Neuronal stem cell (in vitro differentiated cells): ENCODE measurements at regions not wholly inside any gene's neighbourhood (a gene's known extent, or its start where the extent isn't known, plus 50 kb on each side); places are given as distances from the start of the nearest gene placed in this dataset.

ENCODE experiments used
- DNase-seq: peaks from one replicate; pipeline ENCODE4 v3.0.0-alpha.2; 2013; ENCODE audit warnings: low spot score
- H2AFZ ChIP-seq: one replicate; pipeline ENCODE4 v1.6.1; 2013; ENCODE audit warnings: mild to moderate bottlenecking, low read length, inconsistent platforms
- H2AK5ac ChIP-seq: 2 replicates; pipeline ENCODE4 v1.6.1; 2013; ENCODE audit warnings: low read depth, mild to moderate bottlenecking, inconsistent platforms, low read length, moderate library complexity, mixed read lengths
- H2BK120ac ChIP-seq: 2 replicates; pipeline ENCODE4 v1.6.1; 2013; ENCODE audit warnings: low read depth, mild to moderate bottlenecking, inconsistent platforms, low read length, moderate library complexity, mixed read lengths
- H2BK12ac ChIP-seq: one replicate; pipeline ENCODE4 v1.6.1; 2013; ENCODE audit warnings: low read length, inconsistent platforms
- H2BK15ac ChIP-seq: 2 replicates; pipeline ENCODE4 v1.6.1; 2013; ENCODE audit warnings: mild to moderate bottlenecking, low read length, inconsistent platforms, mixed read lengths
- H2BK5ac ChIP-seq: one replicate; pipeline ENCODE4 v1.6.1; 2013; ENCODE audit warnings: inconsistent platforms, mild to moderate bottlenecking, low read length, moderate library complexity
- H3K14ac ChIP-seq: one replicate; pipeline ENCODE4 v1.6.1; 2013; ENCODE audit warnings: low read length, inconsistent platforms
- H3K18ac ChIP-seq: 2 replicates; pipeline ENCODE4 v1.6.1; 2013; ENCODE audit warnings: low read length, inconsistent platforms
- H3K23ac ChIP-seq: 2 replicates; pipeline ENCODE4 v1.6.1; 2013; ENCODE audit warnings: low read depth, mild to moderate bottlenecking, mixed read lengths, low read length, inconsistent platforms; ENCODE audit not compliant: poor library complexity
- H3K27ac ChIP-seq: replicated peaks from 3 replicates; pipeline ENCODE4 v1.5.1; 2013; ENCODE audit warnings: low read length, inconsistent platforms
- H3K27me3 ChIP-seq, 3 experiments: 2 replicates each; pipeline ENCODE4 v1.6.1; 2013; ENCODE audit warnings: low read length in 3 of 3, mild to moderate bottlenecking in 2 of 3, inconsistent platforms in 1 of 3, low read depth in 1 of 3, mixed read lengths in 1 of 3, moderate library complexity in 1 of 3; ENCODE audit not compliant: control insufficient read depth in 3 of 3, insufficient read depth in 3 of 3
- H3K36me3 ChIP-seq, 2 donors: replicated peaks in 1 of 2; 2 replicates each; pipeline ENCODE4 v1.6.1; 2013; ENCODE audit warnings: low read length in 2 of 2; ENCODE audit not compliant: control insufficient read depth in 2 of 2, insufficient read depth in 2 of 2
- H3K4ac ChIP-seq: 2 replicates; pipeline ENCODE4 v1.6.1; 2013; ENCODE audit warnings: inconsistent platforms, mild to moderate bottlenecking, low read length, moderate library complexity
- H3K4me1 ChIP-seq, 2 donors: 1 replicate in 1 of 2; 2 replicates in 1 of 2; pipeline ENCODE4 v1.6.1; 2013; ENCODE audit warnings: low read length in 2 of 2, low read depth in 1 of 2; ENCODE audit not compliant: control insufficient read depth in 2 of 2, insufficient read depth in 1 of 2
- H3K4me2 ChIP-seq: one replicate; pipeline ENCODE4 v1.6.1; 2013; ENCODE audit warnings: mild to moderate bottlenecking, low read length, inconsistent platforms; ENCODE audit not compliant: insufficient read depth, poor library complexity, severe bottlenecking
- H3K4me3 ChIP-seq, 2 donors: 2 replicates each; pipeline ENCODE4 v1.5.1; 2013; ENCODE audit warnings: low read length in 2 of 2, mild to moderate bottlenecking in 2 of 2, inconsistent platforms in 1 of 2, moderate library complexity in 1 of 2
- H3K79me1 ChIP-seq: one replicate; pipeline ENCODE4 v1.6.1; 2013; ENCODE audit warnings: low read depth, mild to moderate bottlenecking, inconsistent platforms, low read length, moderate library complexity
- H3K9ac ChIP-seq: one replicate; pipeline ENCODE4 v1.6.1; 2013; ENCODE audit warnings: mild to moderate bottlenecking, low read depth, low read length, inconsistent platforms; ENCODE audit not compliant: poor library complexity
- H3K9me3 ChIP-seq, 2 donors: replicated peaks in 1 of 2; 2 replicates each; pipeline versions ENCODE3 to v1.6.1; 2013; ENCODE audit warnings: low read length in 2 of 2, mild to moderate bottlenecking in 2 of 2, inconsistent platforms in 1 of 2, low read depth in 1 of 2, mixed read lengths in 1 of 2, moderate library complexity in 1 of 2; ENCODE audit not compliant: control insufficient read depth in 2 of 2, insufficient read depth in 1 of 2
- H4K8ac ChIP-seq: one replicate; pipeline ENCODE4 v1.6.1; 2013; ENCODE audit warnings: low read depth, mild to moderate bottlenecking, inconsistent platforms, low read length, moderate library complexity
- H4K91ac ChIP-seq: one replicate; pipeline ENCODE4 v1.6.1; 2013; ENCODE audit warnings: low read length, low read depth, mild to moderate bottlenecking, inconsistent platforms; ENCODE audit not compliant: poor library complexity
- WGBS, 2 donors: extraction: QIAGEN DNeasy Blood & Tissue Kit; methylation state at CpG; one replicate each; pipeline ENCODE4 v1.1.7; 2013; ENCODE audit warnings: missing lambda C conversion rate in 2 of 2, mixed read lengths in 1 of 2; ENCODE audit not compliant: insufficient read length in 2 of 2, insufficient replicate concordance in 1 of 2; ENCODE audit errors: extremely low coverage in 2 of 2; 5-methylcytosine and 5-hydroxymethylcytosine counted together

DNA sequence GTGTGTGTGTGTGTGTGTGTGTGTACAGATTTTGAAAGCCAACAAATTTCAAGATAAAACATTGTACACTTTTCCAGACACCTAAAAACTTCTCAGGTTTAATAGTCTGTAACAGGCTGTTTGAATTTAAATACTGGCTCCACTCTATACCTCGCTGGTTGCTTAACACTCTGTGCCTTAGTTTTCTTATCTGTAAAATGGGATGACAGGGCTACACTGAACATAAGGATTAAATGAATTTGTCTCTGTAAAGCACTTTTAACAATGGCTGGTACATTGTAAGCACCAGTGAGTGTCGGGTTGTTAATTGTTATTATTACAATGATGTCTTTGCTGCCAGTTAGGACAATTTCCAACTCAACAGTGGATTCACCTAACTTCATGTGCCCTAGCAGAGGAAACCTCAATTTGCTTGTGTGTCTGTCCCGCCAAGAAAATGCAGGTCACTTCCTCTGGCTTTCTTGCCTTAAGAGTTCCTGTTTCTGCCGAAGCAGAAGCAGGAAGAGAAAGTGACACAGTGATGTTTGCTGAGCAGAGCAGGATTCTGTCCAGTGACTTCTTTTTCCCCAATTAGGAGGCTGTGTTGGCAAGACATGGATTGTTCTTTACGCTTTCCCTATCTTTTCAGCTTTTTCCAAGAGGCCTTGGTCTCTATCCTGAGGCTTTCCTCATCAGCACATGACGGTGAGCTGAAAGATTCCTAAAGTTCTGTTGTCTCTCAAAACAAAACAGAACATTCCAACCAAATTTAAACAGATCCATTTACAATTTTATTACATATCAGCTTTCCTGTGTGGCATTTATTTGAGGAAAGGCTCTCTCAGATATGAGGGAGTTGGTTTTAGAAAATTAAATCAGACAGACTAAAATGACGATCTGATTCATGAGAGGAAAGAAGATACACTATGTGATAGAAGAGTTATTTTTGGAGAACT, 154.1 kb upstream of the ATP2B1 start:
- Histone ChIP-seq H2BK120ac (no peak overlapping the region), H3K27ac (peak overlapping the region; percentile 15), H3K79me1 (no peaks in the 10 kb centered on the region), H4K91ac (no peak overlapping the region), H3K23ac (no peak overlapping the region), H3K4me1 (peaks cover 9 to 13% of the 10 kb centered on the region in 2 donors), H2BK5ac (no peak overlapping the region), H3K14ac (no peak overlapping the region), H3K4me2 (no peak overlapping the region), H3K36me3 (no peaks in the 10 kb centered on the region), H3K4me3 (no peak overlapping the region), H4K8ac (no peak overlapping the region), H2AFZ (peak overlapping the region; percentile 68), H3K9me3 (no peaks in the 10 kb centered on the region), H3K27me3 (no peaks in the 10 kb centered on the region), H3K9ac (no peak overlapping the region), H2AK5ac (no peak overlapping the region), H3K18ac (no peak overlapping the region), H3K4ac (no peak overlapping the region), H2BK15ac (no peak overlapping the region), H2BK12ac (no peak overlapping the region)
- no peak for DNase-seq
- WGBS, 2 donors: no CpG with 5 or more reads among the region's 7 CpGs

DNA sequence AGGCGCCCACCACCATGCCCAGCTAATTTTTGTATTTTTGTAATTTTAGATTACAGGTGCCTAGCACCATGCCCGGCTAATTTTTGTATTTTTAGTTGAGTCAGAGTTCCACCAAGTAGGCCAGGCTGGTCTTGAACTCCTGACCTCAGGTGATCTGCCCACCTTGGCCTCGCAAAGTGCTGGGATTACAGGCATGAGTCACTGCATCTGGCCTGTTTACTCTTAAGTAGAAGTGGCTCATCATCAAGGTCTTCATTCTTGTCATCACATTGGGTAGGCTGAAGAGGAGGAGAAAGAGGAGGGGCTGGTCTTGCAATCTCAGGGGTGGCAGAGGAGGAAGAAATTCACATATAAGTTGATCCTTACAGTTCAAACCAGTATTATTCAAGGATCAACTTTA, 152.4 kb upstream of the ATP2B1 start:
- no peak overlapping the region for H2AK5ac ChIP-seq
- no peak for DNase-seq
- no peak overlapping the region for H3K4me2 ChIP-seq
- WGBS, 2 donors: no CpG with 5 or more reads among the region's 3 CpGs
- H4K8ac ChIP-seq: no peak overlapping the region
- no peak overlapping the region for H2BK15ac ChIP-seq
- no peaks in the 10 kb centered on the region for H3K27me3 ChIP-seq
- H2AFZ ChIP-seq: no peak overlapping the region
- no peaks in the 10 kb centered on the region for H3K79me1 ChIP-seq
- no peak overlapping the region for H2BK5ac ChIP-seq
- H3K4me1 ChIP-seq: peaks cover 9 to 13% of the 10 kb centered on the region in 2 donors
- H3K4me3 ChIP-seq: no peak overlapping the region
- H3K14ac ChIP-seq: no peak overlapping the region
- H3K18ac ChIP-seq: no peak overlapping the region
- H3K9ac ChIP-seq: no peak overlapping the region
- H3K27ac ChIP-seq: no peak overlapping the region
- no peaks in the 10 kb centered on the region for H3K36me3 ChIP-seq
- no peaks in the 10 kb centered on the region for H3K9me3 ChIP-seq
- no peak overlapping the region for H2BK120ac ChIP-seq
- H2BK12ac ChIP-seq: no peak overlapping the region
- H3K23ac ChIP-seq: no peak overlapping the region
- no peak overlapping the region for H4K91ac ChIP-seq
- no peak overlapping the region for H3K4ac ChIP-seq

DNA sequence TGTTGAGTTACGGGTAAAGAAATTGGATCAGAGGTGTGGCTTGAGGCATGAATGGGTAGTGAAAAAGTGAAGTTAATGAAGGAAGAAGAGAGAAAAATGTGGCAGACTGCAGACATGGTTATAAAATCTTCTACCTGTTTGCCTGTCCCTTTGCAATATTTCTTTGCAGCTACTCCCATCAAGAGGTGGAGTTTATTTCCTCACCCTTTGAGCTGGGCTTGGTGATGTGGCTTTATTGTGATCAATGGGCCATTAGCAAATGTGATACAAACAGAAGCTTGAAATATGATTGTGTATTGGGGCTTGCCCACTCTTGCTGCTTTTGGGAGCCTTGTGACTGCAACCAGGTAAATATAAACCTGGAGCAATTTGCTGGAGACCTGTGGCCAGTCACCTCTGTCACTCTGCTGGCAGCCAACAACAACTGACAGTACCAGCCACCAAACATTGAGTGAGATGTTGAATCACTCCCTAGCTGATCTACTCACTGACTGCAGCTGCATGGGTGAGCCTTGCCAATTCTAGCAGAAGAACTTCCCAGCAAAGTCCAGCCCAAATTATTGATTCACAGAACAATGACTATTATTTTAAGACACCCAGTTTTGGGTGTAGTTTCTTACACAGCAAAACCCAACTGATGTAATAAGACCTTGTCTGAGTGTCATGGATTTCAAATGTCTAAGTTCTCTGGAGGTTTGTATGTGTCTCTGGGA, 151.0 kb upstream of the ATP2B1 start:
- 100% methylated on average over 1 of the region's 1 CpG; no CpG with 5 or more reads in 1 of the 2 donors for WGBS, 2 donors
- no peak for DNase-seq
- no peak overlapping the region for H3K4me2 ChIP-seq
- no peak overlapping the region for H3K9ac ChIP-seq
- H3K79me1 ChIP-seq: no peaks in the 10 kb centered on the region
- H2BK120ac ChIP-seq: peak overlapping the region; percentile 10
- peaks cover 9 to 13% of the 10 kb centered on the region in 2 donors for H3K4me1 ChIP-seq
- H3K23ac ChIP-seq: no peak overlapping the region
- H2BK5ac ChIP-seq: no peak overlapping the region
- H3K18ac ChIP-seq: no peak overlapping the region
- H3K4ac ChIP-seq: no peak overlapping the region
- H3K4me3 ChIP-seq: no peak overlapping the region
- H3K27me3 ChIP-seq: no peaks in the 10 kb centered on the region
- no peaks in the 10 kb centered on the region for H3K36me3 ChIP-seq
- no peak overlapping the region for H3K27ac ChIP-seq
- H3K9me3 ChIP-seq: no peaks in the 10 kb centered on the region
- no peak overlapping the region for H2BK12ac ChIP-seq
- no peak overlapping the region for H2AFZ ChIP-seq
- no peak overlapping the region for H3K14ac ChIP-seq
- H4K91ac ChIP-seq: no peak overlapping the region
- H2BK15ac ChIP-seq: no peak overlapping the region
- H4K8ac ChIP-seq: no peak overlapping the region
- no peak overlapping the region for H2AK5ac ChIP-seq

DNA sequence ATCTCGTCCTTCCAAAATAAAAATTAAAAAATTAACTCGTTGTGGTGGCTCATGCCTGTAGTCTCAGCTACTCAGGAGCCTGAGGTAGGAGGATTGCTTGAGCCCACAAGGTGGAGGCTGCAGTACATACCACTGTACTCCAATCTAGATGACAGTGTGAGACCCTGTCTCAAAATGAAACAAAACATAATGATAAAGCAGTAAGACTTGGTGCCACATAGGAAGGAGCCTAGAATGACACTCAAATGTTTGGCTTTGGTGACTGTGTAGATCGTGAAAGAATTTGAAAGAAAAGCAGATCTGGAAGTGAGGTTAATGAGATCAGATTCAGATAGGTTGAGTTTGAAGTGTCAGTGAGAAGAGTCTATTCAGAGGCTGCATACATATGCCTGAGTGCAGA, 150.1 kb upstream of the ATP2B1 start:
- Histone ChIP-seq H3K9me3 (no peaks in the 10 kb centered on the region), H3K4me2 (no peak overlapping the region), H2BK12ac (no peak overlapping the region), H2AK5ac (no peak overlapping the region), H3K36me3 (no peaks in the 10 kb centered on the region), H3K4me3 (no peak overlapping the region), H3K18ac (no peak overlapping the region), H2BK5ac (no peak overlapping the region), H3K14ac (no peak overlapping the region), H3K4me1 (peaks cover 3 to 10% of the 10 kb centered on the region in 2 donors), H3K27me3 (no peaks in the 10 kb centered on the region), H3K27ac (no peak overlapping the region), H4K8ac (no peak overlapping the region), H4K91ac (no peak overlapping the region), H2BK120ac (no peak overlapping the region), H2AFZ (no peak overlapping the region), H3K9ac (no peak overlapping the region), H3K4ac (no peak overlapping the region), H3K79me1 (no peaks in the 10 kb centered on the region), H2BK15ac (no peak overlapping the region), H3K23ac (no peak overlapping the region)
- DNase-seq: no peak
- no CpG with 5 or more reads among the region's 3 CpGs for WGBS, 2 donors
